GM12875 (cell line): ENCODE measurements at regions not wholly inside any gene's neighbourhood (a gene's known extent, or its start where the extent isn't known, plus 50 kb on each side); places are given as distances from the start of the nearest gene placed in this dataset.

ENCODE experiments used
- H3K4me3 ChIP-seq: one replicate; pipeline ENCODE4 v1.5.1; 2011; ENCODE audit warnings: low read depth, low read length, control low read depth
- CTCF ChIP-seq: IDR thresholded peaks from 2 replicates; pipeline ENCODE4 v1.5.1; 2011; ENCODE audit warnings: low read depth, mild to moderate bottlenecking, control low read depth, inconsistent platforms, low read length, moderate library complexity, borderline replicate concordance; ENCODE audit not compliant: insufficient read depth

- no peak overlapping the region for H3K4me3 ChIP-seq
- TF ChIP-seq CTCF, result no peak
Observed at GRCh38 chrX:54659547-54659946, 129.5 kb downstream of the GNL3L start.

DNA sequence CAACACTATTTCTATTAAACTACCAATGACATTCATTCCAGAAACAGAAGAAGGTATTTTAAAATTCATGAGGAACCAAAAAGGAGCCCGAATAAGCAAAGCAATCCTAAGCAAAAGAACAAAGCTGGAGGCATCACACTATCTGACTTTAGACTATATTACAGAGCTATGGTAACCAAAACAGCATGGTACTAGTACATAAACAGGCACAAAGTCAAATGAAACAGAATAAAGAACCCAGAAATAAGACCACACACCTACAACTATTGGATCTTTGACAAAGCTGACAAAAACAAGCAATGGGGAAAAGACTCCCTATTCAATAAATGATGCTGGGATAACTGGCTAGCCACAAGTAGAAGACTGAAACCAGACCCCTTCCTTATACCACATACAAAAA is 122.3 kb downstream of the ITIH6 start:
- no peak overlapping the region for H3K4me3 ChIP-seq
- TF ChIP-seq CTCF, result no peak

DNA sequence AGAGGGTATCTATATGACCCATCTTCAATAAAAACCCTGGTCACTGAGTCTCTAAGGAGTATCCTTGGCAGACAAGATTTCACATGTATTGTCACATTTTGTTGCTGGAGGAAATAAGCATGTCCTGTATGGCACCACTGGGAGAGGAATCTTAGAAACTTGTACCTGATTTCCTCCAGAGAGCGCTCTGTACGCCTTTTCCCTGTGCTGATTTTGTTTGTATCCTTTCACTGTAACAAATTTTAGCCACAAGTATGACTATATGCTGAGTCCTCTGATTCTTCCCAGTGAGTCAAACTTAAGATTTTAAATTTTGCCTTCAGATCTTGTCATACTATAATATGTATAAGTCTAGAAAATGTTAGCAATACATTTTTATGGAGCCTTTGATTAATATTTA is 102.8 kb downstream of the ITIH6 start:
- TF ChIP-seq CTCF, result no peak
- H3K4me3 ChIP-seq, result no peak overlapping the region

- H3K4me3 ChIP-seq, result no peak overlapping the region
Observed at GRCh38 chrX:54695816-54696487, 102.1 kb downstream of the ITIH6 start.

More at GRCh38 chrX:54695816-54696487, 102.1 kb downstream of the ITIH6 start:
- no peak for TF ChIP-seq CTCF
